VCaP (cell line): ENCODE measurements at regions not wholly inside any gene's neighbourhood (a gene's known extent, or its start where the extent isn't known, plus 50 kb on each side); places are given as distances from the start of the nearest gene placed in this dataset.

Experiments
- H3K27ac ChIP-seq: fragments of 450-650 bp; 2 replicates; pipeline ENCODE4 v1.5.1; 2017
- CTCF ChIP-seq: fragments of 450-650 bp; conservative IDR thresholded peaks from 2 replicates; pipeline ENCODE4 v1.5.1; 2017; ENCODE audit warnings: mild to moderate bottlenecking, moderate library complexity

GRCh38 chr2:145760781-145761649 lies 1241.1 kb upstream of the ZEB2 start:
- no peak for TF ChIP-seq CTCF
- peak overlapping the region; percentile 12; the same call in 1 of the 2 replicates for H3K27ac ChIP-seq

DNA sequence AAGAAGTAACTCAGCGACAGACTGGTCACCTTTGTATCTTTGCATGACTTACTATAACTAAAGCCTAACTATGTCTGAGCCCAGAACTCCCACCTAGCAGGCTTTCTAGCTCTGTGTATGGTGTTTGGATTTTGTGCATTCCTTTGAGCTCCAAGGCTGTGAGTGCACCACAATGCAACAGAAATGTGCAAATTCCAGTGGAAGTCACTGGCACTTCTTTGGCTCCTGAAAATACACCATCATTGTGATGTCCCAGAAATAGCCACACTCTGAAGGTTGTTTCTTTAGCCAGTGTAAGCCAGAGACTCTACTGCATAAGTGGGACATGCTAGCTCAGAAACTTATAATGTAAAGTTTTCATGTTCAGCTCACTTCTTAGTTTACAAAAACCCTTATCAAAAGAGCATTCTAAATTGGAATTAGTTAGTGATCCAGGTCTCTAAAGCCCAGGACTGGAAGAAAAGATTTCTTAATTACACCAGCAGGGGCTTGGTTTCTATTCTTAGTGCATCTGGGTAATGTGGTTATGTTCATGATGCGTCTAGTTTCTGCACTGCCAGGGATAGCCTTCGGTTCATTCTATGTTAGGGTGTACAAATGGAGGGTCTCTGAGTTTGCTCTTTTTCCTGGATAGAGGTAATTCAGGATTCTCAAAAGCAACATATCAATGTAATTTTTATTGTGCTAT lies 1239.5 kb upstream of the ZEB2 start:
- H3K27ac ChIP-seq, result no peak overlapping the region
- no peak for TF ChIP-seq CTCF

DNA sequence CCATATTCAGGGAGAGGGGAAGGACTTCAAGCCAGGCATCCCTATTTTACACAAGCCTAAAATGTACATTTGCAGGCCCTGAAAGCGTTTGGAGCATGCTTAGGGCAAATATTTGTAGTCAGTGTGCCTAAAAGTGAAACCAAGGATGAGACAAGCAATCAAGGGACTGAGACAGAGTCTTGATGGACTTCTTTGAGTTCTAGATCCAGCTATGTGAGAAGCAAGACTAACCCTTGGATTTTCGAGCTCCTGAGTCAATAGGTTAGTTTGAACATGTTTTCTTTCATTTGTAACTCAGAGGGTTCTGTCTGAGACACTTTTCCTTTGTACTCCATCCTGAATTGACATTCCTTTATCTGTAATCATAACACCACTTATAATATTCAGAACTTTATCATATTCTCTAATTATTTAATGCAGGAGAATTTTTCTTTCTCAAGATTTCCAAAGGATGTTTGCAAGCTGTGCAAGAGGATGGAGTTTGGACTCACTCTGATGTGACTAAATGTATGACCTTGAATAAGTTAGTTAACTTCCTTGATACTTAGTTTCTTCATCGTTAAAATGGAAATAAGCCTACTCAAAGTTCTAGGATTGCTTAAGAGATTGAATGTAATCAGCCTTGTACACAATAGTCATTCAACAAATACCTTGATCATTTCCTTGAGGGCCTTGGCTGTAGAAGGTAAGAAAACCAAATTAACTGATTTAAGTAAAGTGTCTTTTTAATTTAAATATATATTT lies 1237.8 kb upstream of the ZEB2 start:
- H3K27ac ChIP-seq, result no peak overlapping the region
- no peak for TF ChIP-seq CTCF

- no peak overlapping the region for H3K27ac ChIP-seq
- no peak for TF ChIP-seq CTCF
Observed at GRCh38 chr2:145755019-145755837, 1235.3 kb upstream of the ZEB2 start.

DNA sequence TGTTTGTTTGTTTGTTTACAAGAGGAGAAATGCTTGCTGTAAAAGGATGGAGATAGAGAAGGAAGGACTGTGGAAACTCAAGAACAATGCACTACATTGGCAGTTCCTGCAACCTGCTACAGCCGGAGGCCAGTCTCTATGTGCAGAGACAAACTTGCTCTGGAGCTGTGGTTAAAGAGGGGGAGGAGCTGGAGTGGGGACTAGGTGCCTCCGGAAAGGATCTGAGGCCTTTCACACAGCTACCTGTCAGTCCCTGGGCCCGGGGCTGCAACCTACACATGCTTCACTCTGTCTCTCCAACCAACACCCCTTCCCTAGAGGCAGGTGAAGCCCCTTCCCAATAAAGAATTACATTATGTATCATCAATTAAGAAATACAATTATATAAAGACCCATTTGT lies 1234.0 kb upstream of the ZEB2 start:
- H3K27ac ChIP-seq, result no peak overlapping the region
- no peak for TF ChIP-seq CTCF

DNA sequence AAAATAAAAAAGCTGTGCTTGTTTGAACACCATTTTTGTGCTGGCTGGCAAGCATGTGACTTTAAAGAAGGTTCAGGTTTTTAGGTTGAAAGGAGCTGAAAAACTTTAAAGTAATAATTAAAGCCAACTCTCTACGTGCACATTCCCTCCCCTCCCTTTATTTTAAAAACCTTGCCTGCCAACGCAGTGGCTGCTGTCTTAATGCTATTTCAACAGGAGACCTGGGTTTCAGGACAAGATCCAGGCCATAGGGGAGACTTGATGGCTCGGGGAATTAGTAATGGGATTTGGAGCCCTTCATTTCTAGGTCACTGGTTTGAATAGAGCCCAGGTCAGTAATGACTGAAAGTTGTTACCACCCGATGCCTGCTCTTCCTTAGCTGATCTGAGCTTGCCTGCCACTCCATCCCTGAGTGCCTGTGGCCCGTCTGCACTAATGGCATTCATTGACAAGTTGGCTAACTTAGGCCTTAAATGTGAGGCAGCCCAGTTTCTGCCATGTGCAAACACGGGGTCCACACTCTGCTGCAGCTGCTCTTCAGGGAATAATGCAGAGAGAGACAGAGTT lies 1233.2 kb upstream of the ZEB2 start:
- no peak for TF ChIP-seq CTCF
- no peak overlapping the region for H3K27ac ChIP-seq
